Hepatocyte (in vitro differentiated cells): ENCODE measurements at regions not wholly inside any gene's neighbourhood (a gene's known extent, or its start where the extent isn't known, plus 50 kb on each side); places are given as distances from the start of the nearest gene placed in this dataset.

Experiments
- EZH2 ChIP-seq: fragments of 200-600 bp; sonication (generic); IDR thresholded peaks from 2 replicates; pipeline ENCODE4 v1.6.1; 2016; ENCODE audit warnings: antibody characterized with exemption, mild to moderate bottlenecking, borderline replicate concordance
- EZH2phosphoT487 ChIP-seq: fragments of 200-600 bp; sonication (generic); IDR thresholded peaks from one replicate; pipeline ENCODE4 v1.6.1; 2018; ENCODE audit warnings: antibody characterized with exemption, mild to moderate bottlenecking, low read depth, moderate library complexity; ENCODE audit not compliant: unreplicated experiment, severe bottlenecking
- TF ChIP-seq, protein P1 (sequence below): fragments of 200-600 bp; sonication (generic); IDR thresholded peaks from 2 replicates; pipeline ENCODE4 v1.5.1; 2016; ENCODE audit warnings: antibody characterized with exemption, mild to moderate bottlenecking; ENCODE audit not compliant: poor library complexity

DNA sequence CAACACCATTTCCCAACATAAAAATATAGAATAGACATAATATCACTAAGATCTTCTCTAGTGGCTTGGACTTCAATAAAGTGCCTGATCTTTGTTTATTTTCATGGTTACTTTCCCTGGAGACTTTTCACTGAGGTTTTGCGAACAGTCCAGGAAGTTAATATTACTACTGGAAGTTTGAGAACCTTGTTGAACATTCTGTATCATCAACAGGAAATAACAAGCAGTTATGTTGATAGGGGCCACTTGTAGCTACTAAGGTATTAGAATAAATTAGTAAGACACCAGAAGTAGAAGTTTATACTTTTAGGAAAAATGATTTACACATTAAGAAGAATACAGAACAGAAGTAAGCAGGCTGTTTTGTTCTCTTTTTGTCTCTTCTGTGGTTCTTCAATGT lies 180.2 kb downstream of the TFAP2B start:
- TF ChIP-seq, protein P1, sequence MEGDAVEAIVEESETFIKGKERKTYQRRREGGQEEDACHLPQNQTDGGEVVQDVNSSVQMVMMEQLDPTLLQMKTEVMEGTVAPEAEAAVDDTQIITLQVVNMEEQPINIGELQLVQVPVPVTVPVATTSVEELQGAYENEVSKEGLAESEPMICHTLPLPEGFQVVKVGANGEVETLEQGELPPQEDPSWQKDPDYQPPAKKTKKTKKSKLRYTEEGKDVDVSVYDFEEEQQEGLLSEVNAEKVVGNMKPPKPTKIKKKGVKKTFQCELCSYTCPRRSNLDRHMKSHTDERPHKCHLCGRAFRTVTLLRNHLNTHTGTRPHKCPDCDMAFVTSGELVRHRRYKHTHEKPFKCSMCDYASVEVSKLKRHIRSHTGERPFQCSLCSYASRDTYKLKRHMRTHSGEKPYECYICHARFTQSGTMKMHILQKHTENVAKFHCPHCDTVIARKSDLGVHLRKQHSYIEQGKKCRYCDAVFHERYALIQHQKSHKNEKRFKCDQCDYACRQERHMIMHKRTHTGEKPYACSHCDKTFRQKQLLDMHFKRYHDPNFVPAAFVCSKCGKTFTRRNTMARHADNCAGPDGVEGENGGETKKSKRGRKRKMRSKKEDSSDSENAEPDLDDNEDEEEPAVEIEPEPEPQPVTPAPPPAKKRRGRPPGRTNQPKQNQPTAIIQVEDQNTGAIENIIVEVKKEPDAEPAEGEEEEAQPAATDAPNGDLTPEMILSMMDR = no peak
- TF ChIP-seq EZH2 = no peak
- no peak for TF ChIP-seq EZH2phosphoT487
